ENCODE measurements at regions not wholly inside any gene's neighbourhood (a gene's known extent, or its start where the extent isn't known, plus 50 kb on each side); places are given as distances from the start of the nearest gene placed in this dataset.

GRCh38 chr5:171657473-171657872 lies 128.1 kb upstream of the SMIM23 start:
- DNase-seq: no peak

GRCh38 chr5:171659896-171660295 lies 125.7 kb upstream of the SMIM23 start:
- peak; percentile 55 for DNase-seq

DNA sequence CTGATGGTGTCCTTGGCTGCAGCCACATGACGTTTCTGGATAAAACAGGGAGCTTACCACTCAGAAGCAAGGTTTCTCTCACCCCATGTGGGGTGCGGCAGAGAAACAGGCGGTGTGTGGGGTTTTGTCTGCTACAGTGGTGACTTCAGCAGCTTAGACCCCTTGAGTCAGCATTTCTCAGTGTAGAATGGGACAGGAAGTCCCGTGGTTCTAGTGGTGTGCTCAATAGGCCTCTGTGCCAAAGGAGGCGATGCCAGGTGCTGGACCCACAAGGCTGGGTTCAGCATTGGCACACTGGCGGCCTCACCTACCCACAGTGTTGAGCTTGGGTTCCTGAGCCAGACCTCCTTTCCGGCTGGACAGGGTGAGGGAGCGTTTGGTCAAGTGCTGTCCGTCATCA lies 125.2 kb upstream of the SMIM23 start:
- no peak for DNase-seq

- DNase-seq: no peak
These were observed 124.5 kb upstream of the SMIM23 start for GRCh38 chr5:171661143-171661542.

DNA sequence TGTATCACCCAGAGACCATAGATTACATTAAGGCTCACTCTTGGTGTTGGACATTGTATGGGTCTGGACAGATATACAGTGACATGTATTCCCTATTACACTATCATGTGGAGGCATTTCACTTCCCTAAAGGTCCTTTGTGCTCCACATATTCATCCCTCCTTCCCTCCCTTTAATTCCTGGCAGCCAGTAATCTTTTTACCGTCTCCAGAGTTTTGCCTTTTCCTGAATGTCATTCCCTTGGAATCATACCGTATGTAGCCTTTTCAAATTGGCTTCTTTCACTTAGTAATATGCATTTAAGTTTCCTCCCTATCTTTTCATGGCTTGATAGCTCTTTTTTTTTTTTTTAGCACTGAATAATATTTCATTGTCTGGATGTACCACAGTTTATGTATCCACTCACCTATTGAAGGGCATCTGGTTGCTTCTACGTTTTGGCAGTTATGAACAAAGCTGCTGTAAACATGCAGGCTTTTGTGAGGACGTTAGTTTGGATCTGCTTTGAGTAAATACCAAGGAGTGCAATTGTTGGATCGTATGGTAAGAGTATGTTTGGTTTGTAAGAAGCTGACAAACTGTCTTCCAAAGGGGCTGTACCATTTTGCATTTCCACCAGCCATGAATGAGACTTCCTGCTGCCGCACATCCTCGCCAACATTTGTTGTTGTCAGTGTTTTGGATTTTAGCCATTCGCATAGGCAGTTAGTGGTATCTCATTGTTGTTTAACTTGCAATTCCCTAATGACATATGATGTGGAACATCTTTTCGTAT lies 122.1 kb upstream of the SMIM23 start:
- no peak for DNase-seq

GRCh38 chr5:171664489-171664888 lies 121.1 kb upstream of the SMIM23 start:
- DNase-seq: no peak

DNA sequence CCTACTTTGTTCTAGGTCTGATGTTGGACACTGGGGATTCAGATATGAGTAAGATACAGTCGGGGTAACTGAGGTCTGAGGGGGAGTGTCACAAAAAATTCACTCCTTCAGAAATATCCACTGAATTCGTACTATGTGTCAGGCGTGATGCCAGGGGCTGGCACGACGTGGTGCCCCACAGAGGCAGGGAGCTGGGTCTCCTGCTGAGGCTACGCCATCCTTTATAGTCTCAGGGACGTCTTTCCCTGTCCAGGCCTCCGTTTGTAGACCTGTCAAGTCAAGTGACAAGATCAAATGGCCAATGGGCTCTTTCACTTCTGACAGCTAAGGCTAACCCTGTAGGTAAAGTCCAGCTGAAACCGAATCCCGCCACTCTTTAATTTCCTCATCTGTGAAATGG lies 118.8 kb upstream of the SMIM23 start:
- DNase-seq: no peak

DNA sequence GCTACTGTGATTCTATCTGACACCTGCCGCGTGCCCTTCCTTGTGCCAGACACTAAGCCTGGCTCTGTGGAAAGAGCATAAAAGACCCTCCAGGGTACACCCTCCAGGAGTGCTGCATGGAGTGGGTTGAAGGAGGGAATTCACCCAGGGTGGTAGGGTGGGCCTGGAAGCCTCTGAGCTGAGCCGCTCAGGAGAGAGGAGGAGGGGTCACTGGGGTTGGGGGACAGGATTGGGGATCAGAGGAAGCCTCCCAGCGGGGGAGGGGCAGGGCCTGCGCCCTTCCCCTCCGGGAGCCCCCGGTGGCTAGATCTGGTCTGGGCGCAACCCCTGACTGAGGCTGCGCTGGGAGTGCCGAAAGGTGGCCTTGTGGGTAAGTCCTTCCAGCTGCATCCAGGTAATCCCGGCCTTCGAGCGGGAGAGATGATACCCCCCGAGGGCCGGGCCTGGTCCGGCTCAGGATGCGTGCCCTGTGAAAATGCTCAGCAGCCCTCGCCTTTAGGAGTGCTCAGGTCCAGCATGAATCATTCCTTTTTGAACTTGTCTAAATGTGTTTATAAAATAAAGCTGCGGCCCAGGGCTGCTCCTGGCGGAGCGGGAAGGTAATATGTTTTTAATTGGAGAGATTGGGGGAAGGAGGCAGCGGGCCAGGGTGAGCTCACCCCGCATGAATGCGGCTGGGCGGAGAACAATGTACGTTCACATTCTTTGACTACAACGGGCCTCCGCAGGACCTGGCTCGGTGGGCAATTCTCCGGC lies 118.1 kb upstream of the SMIM23 start:
- DNase-seq: peak; percentile 91

- no peak for DNase-seq
These were observed 117.6 kb upstream of the SMIM23 start for GRCh38 chr5:171668097-171668412.

DNA sequence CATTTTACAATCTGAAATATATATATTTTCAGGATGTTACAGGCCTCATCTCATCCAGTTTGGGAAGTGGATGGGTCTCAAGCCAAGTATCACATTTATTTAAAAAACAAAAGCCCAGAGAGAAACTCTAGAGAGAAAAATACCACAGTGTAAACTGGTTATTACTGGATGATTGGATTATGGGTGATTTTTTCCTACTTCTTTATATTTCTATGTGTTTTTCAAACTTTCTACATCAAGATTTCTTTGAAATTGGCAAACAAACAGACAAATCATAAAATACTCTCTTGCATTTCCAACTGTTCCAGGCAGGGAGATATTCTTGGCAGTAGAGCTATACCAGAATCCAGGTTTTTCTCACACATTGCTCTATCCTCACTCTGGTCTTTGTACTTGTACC lies 116.0 kb upstream of the SMIM23 start:
- DNase-seq: no peak

DNA sequence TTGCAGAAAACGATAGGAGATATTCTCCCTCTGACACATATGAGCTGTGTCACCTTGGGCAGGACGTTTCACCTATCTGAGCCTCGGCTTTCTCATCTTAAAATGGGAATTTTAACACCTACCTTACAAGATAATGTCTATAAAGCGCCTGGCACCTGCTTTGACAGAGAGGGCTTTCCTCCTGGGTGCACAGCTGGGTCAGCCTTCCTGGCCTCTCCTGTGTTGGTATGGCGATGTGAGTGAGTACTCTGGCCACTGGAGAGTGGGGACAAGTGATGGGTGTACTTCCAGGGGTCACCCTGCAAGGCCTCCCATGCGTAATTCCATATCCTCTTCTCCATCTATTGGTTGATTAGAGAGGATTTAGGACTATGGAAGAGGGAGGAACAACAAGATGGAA lies 113.1 kb upstream of the SMIM23 start:
- DNase-seq: no peak

DNA sequence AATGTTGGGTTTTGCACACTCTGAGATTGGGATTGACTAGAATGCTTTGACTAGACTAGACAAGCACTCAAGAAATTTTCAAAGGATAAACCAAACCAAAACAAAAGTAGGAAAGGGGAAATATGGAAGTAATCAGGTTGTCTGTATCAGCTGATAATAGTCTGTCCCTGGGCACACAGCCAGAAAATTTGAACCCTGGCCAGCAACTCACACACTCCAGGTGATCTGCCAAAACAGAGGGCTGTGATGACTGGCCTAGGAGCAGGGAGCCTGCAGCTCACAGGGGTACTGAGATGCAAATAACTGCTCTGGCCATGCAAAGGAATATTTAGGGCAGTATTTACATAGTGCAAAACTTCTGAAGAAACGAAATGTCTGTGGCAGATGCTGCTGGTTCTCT lies 112.3 kb upstream of the SMIM23 start:
- peak; percentile 50 for DNase-seq

DNA sequence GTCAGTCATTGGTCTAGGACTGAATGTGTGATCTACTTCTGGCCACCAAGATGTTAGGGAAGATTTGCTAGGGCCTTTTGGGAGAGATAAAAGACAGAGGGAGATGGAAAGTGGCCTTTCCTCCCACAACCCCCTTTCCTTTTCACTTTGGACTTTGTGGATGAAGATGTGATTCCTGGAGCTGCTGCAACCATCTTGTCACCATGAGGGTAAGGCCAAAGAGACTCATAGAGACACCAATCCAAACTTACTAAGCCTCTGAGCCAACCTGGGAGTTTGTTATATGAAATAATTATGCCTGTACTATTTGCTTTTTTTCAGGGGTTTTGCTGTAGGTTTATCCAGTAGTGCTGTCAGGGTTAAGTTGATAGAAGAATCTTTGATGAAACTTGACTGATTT lies 111.8 kb upstream of the SMIM23 start:
- DNase-seq: no peak

DNA sequence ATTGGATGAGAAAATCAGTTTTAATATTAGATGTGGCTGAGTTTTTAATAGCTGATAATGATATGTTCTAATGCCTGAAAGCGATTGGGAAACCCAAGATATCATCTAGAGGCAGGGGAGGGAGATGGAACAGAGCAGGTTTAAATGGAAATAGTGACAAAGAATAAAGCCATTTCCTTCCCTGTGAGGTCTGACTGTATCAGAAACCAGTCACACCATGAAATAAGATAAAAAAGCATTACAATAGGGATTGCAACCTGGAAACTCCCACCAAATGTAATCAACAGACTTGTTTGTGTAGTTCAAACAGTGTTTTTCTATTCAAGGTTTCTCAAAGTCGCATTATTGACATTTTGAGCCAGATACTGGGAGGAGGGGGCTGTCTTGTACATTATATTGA lies 110.1 kb upstream of the SMIM23 start:
- DNase-seq: no peak

- no peak for DNase-seq
These were observed 109.2 kb upstream of the SMIM23 start for GRCh38 chr5:171676286-171676944.

GRCh38 chr5:171678646-171679045 lies 107.0 kb upstream of the SMIM23 start:
- DNase-seq: no peak

DNA sequence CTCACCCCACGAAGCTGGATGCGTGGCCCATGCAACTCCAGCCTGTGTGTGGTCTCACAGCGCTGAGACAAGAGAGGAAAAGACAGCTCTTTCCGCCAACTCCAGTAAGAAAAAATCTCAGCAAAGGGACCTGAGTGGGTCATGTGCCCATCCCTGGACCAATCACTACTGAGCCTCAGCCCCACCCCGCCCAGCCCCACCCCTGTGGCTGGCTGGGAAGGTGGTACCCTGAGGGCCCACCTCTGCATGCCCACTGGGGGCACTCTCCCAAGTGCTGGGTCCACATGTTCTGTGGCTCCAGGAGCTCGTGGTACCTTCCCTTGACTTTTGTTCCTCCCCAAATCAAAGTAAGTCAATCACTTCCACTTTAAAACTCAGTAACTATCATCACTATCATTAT lies 105.1 kb upstream of the SMIM23 start:
- no peak for DNase-seq

DNA sequence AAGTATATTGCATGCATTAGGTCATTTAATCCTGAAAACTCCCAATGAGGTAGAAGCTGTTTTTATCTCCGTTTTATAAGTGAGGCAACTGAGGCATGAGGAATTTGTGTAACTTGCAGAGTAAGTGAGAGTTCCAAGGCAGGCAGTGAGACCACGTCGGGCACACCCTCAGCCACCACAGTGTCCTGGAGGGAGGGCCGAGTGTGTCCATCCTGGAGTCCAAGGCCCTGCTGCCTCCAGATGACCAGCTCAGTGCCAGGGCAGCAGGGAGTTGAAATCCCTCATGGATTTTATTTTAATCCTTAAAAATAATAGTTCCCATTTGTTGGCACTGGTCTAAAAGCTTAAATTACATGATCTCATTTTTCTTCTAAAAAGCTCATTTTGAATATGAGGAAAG lies 104.6 kb upstream of the SMIM23 start:
- no peak for DNase-seq

DNA sequence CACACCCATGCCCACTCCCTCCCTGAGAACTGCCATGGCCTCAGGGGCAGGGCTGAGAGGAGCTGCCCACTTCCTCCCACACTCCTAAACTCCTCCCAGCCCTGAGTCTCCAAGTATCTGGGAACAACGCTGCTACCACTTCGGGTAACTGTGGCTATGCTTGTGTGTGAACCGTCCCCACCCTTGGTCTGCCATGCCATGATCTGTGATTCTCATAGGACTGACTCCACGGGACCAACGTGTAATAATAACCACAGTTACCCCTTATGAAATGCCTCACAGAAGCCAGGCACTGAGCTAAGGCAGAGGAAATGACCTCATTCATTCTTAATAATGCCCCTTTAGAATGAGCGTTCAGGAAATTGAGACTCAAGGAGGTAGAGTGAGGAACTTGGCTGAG lies 103.9 kb upstream of the SMIM23 start:
- DNase-seq: no peak

DNA sequence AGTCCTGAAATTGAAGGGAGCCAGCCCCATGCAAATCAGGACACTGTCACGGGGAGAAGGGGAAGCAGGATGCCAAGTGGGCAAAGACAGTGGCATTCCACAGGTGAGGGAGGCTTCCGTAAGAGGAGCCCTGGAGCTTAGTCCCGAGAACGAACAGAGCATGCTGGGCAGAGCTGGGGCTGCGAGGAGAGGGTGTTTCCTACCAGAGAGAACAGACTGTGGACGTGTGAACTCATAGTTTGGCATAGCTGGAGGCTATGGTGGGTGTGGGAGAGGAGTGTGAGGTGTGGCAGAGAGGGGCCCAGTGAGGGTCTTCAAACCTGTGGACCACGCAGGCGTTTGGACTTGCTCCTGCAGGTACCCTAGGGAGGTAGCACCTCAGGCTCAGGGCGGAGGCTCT lies 102.8 kb upstream of the SMIM23 start:
- DNase-seq: no peak

DNA sequence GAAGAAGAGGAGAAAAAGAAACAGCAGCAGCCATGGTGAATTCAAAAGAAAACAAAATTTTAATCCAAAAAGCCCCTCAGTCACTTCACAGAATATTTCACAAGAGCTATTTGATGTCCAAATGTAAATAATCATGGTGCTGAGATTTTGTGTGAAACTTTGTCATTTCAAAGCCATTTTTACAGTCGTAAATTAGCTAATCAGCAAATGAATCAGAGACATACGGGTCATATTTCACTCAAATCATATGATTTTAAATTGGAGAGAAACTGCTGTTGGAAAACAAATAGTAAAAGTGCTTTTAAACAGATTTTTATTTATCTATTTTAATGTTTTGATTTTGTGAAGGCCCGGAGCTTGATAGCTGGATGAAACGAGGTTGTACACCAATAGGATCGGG lies 101.4 kb upstream of the SMIM23 start:
- DNase-seq: no peak

DNA sequence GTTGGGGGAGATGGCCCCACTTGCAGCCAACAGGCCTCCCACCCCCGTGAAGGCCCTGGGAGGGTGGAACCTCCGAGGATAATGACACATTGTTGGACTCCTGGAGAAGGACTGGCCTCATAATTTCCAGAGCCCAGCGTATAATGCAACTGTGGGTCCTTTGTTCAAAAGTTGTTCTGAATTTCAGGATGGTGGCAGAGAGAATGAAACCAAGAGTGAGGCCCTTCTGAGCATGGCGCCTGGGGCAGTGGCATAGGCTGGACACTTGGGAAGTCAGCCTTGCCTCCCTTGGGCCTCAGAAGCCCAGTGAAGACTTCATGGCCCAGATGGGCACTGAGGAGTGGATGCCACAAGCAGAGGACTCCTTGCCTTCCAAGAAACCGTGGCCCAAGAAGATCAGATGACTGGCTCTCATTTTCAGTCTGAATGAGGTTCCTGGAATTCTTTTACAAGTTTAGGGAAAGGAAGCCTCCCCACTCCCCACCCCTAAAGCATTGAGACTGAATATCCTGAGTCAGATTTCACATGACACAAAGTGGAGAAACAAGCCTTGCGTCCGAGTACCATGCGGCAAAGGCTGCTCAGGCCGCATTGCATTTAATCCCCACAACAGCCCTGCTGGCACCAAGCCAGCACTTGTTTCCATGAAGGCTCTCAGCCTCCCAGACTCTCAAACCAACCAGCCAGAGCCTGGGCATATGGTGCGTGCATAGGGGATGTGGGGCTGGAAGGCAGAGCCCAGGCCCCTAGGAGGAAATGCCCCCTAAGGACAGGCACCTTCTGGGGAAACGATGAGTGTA lies 96.7 kb upstream of the SMIM23 start:
- DNase-seq: no peak

DNA sequence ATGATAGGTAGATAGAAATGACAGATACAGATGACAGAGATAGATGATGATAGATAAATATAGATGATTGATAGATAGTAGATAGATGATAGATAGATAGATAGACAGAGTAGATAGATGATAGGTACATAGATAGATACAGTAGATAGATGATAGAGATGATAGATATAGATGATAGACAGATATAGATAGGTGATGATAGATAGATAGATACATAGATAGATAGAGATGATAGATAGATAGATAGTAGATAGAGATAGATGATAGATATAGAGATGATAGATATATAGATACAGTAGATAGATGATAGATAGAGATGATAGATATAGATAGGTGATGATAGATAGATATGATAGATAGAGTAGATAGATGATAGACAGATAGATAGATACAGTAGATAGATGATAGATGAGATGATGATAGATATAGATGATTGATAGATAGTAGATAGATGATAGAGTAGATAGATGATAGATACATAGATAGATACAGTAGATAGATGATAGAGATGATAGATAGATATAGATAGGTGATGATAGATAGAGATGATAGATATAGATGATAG lies 95.7 kb upstream of the SMIM23 start:
- no peak for DNase-seq

Measured in femur (tissue), 1 donor.